SHP77 (cell line): ENCODE measurements at regions not wholly inside any gene's neighbourhood (a gene's known extent, or its start where the extent isn't known, plus 50 kb on each side); places are given as distances from the start of the nearest gene placed in this dataset.

Source experiments
- DNase-seq, 2 experiments: peaks; one replicate each; lab custom pipeline; 2025; lab: John Stamatoyannopoulos, UW

- no peak for DNase-seq
These were observed 251.7 kb downstream of the TRIB2 start for GRCh38 chr2:12968399-12968798.

GRCh38 chr2:12970861-12971260 is 254.1 kb downstream of the TRIB2 start:
- no peak for DNase-seq

GRCh38 chr2:12971581-12972365 is 255.0 kb downstream of the TRIB2 start:
- DNase-seq: no peak

- DNase-seq: no peak
These were observed 261.5 kb downstream of the TRIB2 start for GRCh38 chr2:12978066-12978835.

GRCh38 chr2:12979066-12979465 is 262.3 kb downstream of the TRIB2 start:
- DNase-seq: no peak

GRCh38 chr2:12980817-12981216 is 264.1 kb downstream of the TRIB2 start:
- DNase-seq: no peak

GRCh38 chr2:12982149-12982584 is 265.4 kb downstream of the TRIB2 start:
- no peak for DNase-seq

GRCh38 chr2:12987246-12987645 is 270.5 kb downstream of the TRIB2 start:
- DNase-seq: no peak

GRCh38 chr2:12988279-12988678 is 271.5 kb downstream of the TRIB2 start:
- DNase-seq: no peak

GRCh38 chr2:12990523-12990922 is 273.8 kb downstream of the TRIB2 start:
- DNase-seq: no peak

GRCh38 chr2:12998685-12999084 is 281.9 kb downstream of the TRIB2 start:
- no peak for DNase-seq

- DNase-seq: peak; percentile 29 to 51
These were observed 284.1 kb downstream of the TRIB2 start for GRCh38 chr2:13000664-13001363.

GRCh38 chr2:13001408-13001807 is 284.7 kb downstream of the TRIB2 start:
- peak; percentile 20 to 49 for DNase-seq

GRCh38 chr2:13002536-13003331 is 286.0 kb downstream of the TRIB2 start:
- peak in 1 of 2 experiments; percentile 35 for DNase-seq

- no peak for DNase-seq
These were observed 286.8 kb downstream of the TRIB2 start for GRCh38 chr2:13003500-13003899.

- DNase-seq: no peak
These were observed 288.3 kb downstream of the TRIB2 start for GRCh38 chr2:13005048-13005447.

GRCh38 chr2:13005761-13006335 is 289.1 kb downstream of the TRIB2 start:
- DNase-seq: peak in 1 of 2 experiments; percentile 50

- DNase-seq: peak; percentile 38 to 49
These were observed 289.7 kb downstream of the TRIB2 start for GRCh38 chr2:13006426-13006825.

GRCh38 chr2:13006829-13007717 is 290.3 kb downstream of the TRIB2 start:
- peak; percentile 87 to 90 for DNase-seq

- DNase-seq: no peak
These were observed 292.4 kb downstream of the TRIB2 start for GRCh38 chr2:13009027-13009642.
